OCI-LY3 (cell line): ENCODE measurements at regions not wholly inside any gene's neighbourhood (a gene's known extent, or its start where the extent isn't known, plus 50 kb on each side); places are given as distances from the start of the nearest gene placed in this dataset.

Experiments used
- EZH2phosphoT487 ChIP-seq: fragments of 200-600 bp; shearing (Covaris generic); IDR thresholded peaks from 2 replicates; pipeline ENCODE4 v1.6.1; 2018; ENCODE audit warnings: antibody characterized with exemption, mixed run types, low read depth
- TF ChIP-seq, protein P1 (sequence below): fragments of 200-600, 300-600 bp; sonication (generic); IDR thresholded peaks from 2 replicates; pipeline ENCODE4 v1.5.1; 2014; ENCODE audit warnings: antibody characterized with exemption, low read length, low read depth

- TF ChIP-seq, protein P1, sequence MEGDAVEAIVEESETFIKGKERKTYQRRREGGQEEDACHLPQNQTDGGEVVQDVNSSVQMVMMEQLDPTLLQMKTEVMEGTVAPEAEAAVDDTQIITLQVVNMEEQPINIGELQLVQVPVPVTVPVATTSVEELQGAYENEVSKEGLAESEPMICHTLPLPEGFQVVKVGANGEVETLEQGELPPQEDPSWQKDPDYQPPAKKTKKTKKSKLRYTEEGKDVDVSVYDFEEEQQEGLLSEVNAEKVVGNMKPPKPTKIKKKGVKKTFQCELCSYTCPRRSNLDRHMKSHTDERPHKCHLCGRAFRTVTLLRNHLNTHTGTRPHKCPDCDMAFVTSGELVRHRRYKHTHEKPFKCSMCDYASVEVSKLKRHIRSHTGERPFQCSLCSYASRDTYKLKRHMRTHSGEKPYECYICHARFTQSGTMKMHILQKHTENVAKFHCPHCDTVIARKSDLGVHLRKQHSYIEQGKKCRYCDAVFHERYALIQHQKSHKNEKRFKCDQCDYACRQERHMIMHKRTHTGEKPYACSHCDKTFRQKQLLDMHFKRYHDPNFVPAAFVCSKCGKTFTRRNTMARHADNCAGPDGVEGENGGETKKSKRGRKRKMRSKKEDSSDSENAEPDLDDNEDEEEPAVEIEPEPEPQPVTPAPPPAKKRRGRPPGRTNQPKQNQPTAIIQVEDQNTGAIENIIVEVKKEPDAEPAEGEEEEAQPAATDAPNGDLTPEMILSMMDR = no peak
- TF ChIP-seq EZH2phosphoT487 = no peak
Measured at GRCh38 chr7:115447495-115447894, 525.6 kb downstream of the MDFIC start.
